ENCODE measurements at regions not wholly inside any gene's neighbourhood (a gene's known extent, or its start where the extent isn't known, plus 50 kb on each side); places are given as distances from the start of the nearest gene placed in this dataset.

DNA sequence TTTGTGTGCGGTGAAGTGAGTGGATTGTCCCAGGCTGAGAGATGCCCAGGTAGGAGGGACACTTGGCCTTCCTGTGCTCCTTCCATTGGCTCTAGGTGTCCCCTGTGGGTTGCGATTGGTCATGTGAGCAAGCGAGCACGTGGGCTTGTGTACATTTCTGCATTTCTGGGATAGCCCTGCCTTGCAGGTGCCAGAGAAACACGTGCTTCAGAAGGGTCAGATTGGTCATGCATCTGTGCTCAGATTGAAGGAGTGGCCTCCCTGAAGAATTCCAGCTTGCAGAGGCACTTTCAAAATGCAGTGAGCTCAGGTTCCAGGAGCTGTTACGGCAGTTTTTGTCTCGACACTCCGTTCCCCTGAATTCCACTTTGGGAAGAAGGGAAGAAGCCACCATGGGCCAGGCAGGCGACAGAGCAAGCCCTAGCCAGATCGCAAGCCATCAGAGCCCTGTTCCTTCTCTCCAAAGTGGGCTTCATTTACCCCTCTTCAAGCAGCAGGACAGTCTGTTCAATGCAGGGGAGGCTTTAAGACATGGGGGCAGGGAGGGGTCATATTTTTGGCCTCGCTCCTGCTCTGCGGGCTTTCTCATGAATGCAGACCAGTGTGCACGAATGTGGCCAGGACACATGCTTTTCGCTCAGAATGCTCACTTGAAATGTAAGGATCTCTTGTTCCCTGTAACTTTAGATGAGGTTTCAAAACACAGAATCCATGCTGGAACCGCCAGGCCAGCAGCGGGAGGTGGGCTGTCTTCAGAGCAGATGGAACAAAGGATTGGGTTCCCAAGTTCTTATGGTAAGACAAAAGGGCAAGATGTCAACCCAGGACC lies 78.6 kb upstream of the AKAP12 start:
- H3K27ac Mint-ChIP-seq = no peak overlapping the region
- Histone ChIP-seq H3K27me3 (replicated peaks in 1 of 4; ENCODE audit: control extremely low read depth in 1 of 4, control insufficient read depth in 3 of 4, insufficient read depth in 4 of 4, low read length in 3 of 4) (no peaks in the 10 kb centered on the region), H3K79me2 (ENCODE audit: control insufficient read depth, insufficient read depth, low read length) (no peaks in the 10 kb centered on the region), H3K36me3 (replicated peaks in 1 of 2; ENCODE audit: control extremely low read depth in 1 of 2, control insufficient read depth in 1 of 2, extremely low read depth in 1 of 2, insufficient read depth in 2 of 2, low read length in 1 of 2) (no peaks in the 10 kb centered on the region), H2AFZ (ENCODE audit: insufficient read depth, low read depth, low read length, poor library complexity, severe bottlenecking) (no peak overlapping the region), H3K9ac (ENCODE audit: low read length) (no peak overlapping the region), H3K9me3 (ENCODE audit: control extremely low read depth in 1 of 3, control insufficient read depth in 2 of 3, insufficient read depth in 1 of 3, low read length in 2 of 3) (no peaks in the 10 kb centered on the region), H3K4me2 (replicated peaks; ENCODE audit: low read depth, low read length, poor library complexity, severe bottlenecking) (no peak overlapping the region), H3K27ac (ENCODE audit: low read length in 2 of 2) (no peak overlapping the region), H3K4me1 (ENCODE audit: control insufficient read depth in 2 of 2, insufficient read depth in 2 of 2, low read length in 2 of 2) (no peaks in the 10 kb centered on the region), H4K20me1 (ENCODE audit: control insufficient read depth, insufficient read depth, low read length, poor library complexity, severe bottlenecking) (no peaks in the 10 kb centered on the region), H3K4me3 (ENCODE audit: control extremely low read depth in 1 of 5, extremely low read depth in 1 of 5, insufficient read depth in 1 of 5, low read depth in 2 of 5, low read length in 4 of 5) (no peak overlapping the region)
- no peaks in the 10 kb centered on the region for H3K4me1 Mint-ChIP-seq
- H3K9me3 Mint-ChIP-seq (ENCODE audit: insufficient read depth) = no peaks in the 10 kb centered on the region
- ChIA-PET CTCF (no interaction called here), POLR2A (no interaction called here)
- DNase-seq (no peak), ATAC-seq (ENCODE audit: low read depth) (no peak)
- H3K4me3 Mint-ChIP-seq = no peak overlapping the region
- no peak for TF ChIP-seq EZH2 (IDR thresholded peaks at IDR 0.05; ENCODE audit: borderline replicate concordance, insufficient read depth, low read depth, low read length, poor library complexity, severe bottlenecking)
- 77% methylated on average over 14 of the region's 16 CpGs for WGBS (ENCODE audit: insufficient coverage)
- H3K27me3 Mint-ChIP-seq = peaks cover 11% of the 10 kb centered on the region
- intact Hi-C loops (cut with micrococcal nuclease) = no loop called here

- Mint-ChIP-seq H3K27me3 (peaks cover 7% of the 10 kb centered on the region), H3K4me1 (no peaks in the 10 kb centered on the region), H3K27ac (no peak overlapping the region), H3K4me3 (no peak overlapping the region), H3K9me3 (ENCODE audit: insufficient read depth) (no peaks in the 10 kb centered on the region)
- H2AFZ ChIP-seq (ENCODE audit: insufficient read depth, low read depth, low read length, poor library complexity, severe bottlenecking) = no peak overlapping the region
- ATAC-seq (ENCODE audit: low read depth) = no peak
- no peaks in the 10 kb centered on the region for H4K20me1 ChIP-seq (ENCODE audit: control insufficient read depth, insufficient read depth, low read length, poor library complexity, severe bottlenecking)
- H3K9me3 ChIP-seq (ENCODE audit: control extremely low read depth in 1 of 3, control insufficient read depth in 2 of 3, insufficient read depth in 1 of 3, low read length in 2 of 3) = no peaks in the 10 kb centered on the region
- ChIA-PET CTCF (no interaction called here), POLR2A (no interaction called here)
- H3K4me1 ChIP-seq (ENCODE audit: control insufficient read depth in 2 of 2, insufficient read depth in 2 of 2, low read length in 2 of 2) = no peaks in the 10 kb centered on the region
- 77% methylated on average over 4 of the region's 7 CpGs for WGBS (ENCODE audit: insufficient coverage)
- no peaks in the 10 kb centered on the region for H3K79me2 ChIP-seq (ENCODE audit: control insufficient read depth, insufficient read depth, low read length)
- TF ChIP-seq EZH2 (IDR thresholded peaks at IDR 0.05; ENCODE audit: borderline replicate concordance, insufficient read depth, low read depth, low read length, poor library complexity, severe bottlenecking) = no peak
- TF ChIP-seq, protein P1, sequence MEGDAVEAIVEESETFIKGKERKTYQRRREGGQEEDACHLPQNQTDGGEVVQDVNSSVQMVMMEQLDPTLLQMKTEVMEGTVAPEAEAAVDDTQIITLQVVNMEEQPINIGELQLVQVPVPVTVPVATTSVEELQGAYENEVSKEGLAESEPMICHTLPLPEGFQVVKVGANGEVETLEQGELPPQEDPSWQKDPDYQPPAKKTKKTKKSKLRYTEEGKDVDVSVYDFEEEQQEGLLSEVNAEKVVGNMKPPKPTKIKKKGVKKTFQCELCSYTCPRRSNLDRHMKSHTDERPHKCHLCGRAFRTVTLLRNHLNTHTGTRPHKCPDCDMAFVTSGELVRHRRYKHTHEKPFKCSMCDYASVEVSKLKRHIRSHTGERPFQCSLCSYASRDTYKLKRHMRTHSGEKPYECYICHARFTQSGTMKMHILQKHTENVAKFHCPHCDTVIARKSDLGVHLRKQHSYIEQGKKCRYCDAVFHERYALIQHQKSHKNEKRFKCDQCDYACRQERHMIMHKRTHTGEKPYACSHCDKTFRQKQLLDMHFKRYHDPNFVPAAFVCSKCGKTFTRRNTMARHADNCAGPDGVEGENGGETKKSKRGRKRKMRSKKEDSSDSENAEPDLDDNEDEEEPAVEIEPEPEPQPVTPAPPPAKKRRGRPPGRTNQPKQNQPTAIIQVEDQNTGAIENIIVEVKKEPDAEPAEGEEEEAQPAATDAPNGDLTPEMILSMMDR (IDR thresholded peaks at IDR 0.05) = no peak
- no peak for DNase-seq
- H3K4me3 ChIP-seq (ENCODE audit: control extremely low read depth in 1 of 5, extremely low read depth in 1 of 5, insufficient read depth in 1 of 5, low read depth in 2 of 5, low read length in 4 of 5) = no peak overlapping the region
- no peaks in the 10 kb centered on the region for H3K27me3 ChIP-seq (replicated peaks in 1 of 4; ENCODE audit: control extremely low read depth in 1 of 4, control insufficient read depth in 3 of 4, insufficient read depth in 4 of 4, low read length in 3 of 4)
- no peak overlapping the region for H3K4me2 ChIP-seq (replicated peaks; ENCODE audit: low read depth, low read length, poor library complexity, severe bottlenecking)
- no peak overlapping the region for H3K9ac ChIP-seq (ENCODE audit: low read length)
- intact Hi-C loops (cut with micrococcal nuclease) = no loop called here
- no peaks in the 10 kb centered on the region for H3K36me3 ChIP-seq (replicated peaks in 1 of 2; ENCODE audit: control extremely low read depth in 1 of 2, control insufficient read depth in 1 of 2, extremely low read depth in 1 of 2, insufficient read depth in 2 of 2, low read length in 1 of 2)
- no peak overlapping the region for H3K27ac ChIP-seq (ENCODE audit: low read length in 2 of 2)
These were observed 75.4 kb upstream of the AKAP12 start for GRCh38 chr6:151164383-151164782.
